H9 (cell line): ENCODE measurements at regions not wholly inside any gene's neighbourhood (a gene's known extent, or its start where the extent isn't known, plus 50 kb on each side); places are given as distances from the start of the nearest gene placed in this dataset.
"Not testable (repeated sequence)": the region's sequence is repeated elsewhere in the genome, so short reads cannot be mapped to it uniquely, and the experiment has no call there.

Experiments
- DNase-seq: peaks from one replicate; pipeline ENCODE4 v3.0.0-alpha.2; 2017
- H2AFZ ChIP-seq: one replicate; pipeline ENCODE4 v1.6.1; 2013; ENCODE audit warnings: mild to moderate bottlenecking, low read length, control low read depth, moderate library complexity
- H2AK5ac ChIP-seq: 2 replicates; pipeline ENCODE4 v1.6.1; 2013; ENCODE audit warnings: low read length, control low read depth, mixed read lengths; ENCODE audit not compliant: insufficient read length
- H2BK120ac ChIP-seq: one replicate; pipeline ENCODE4 v1.6.1; 2013; ENCODE audit warnings: low read depth, mild to moderate bottlenecking, low read length, control low read depth, inconsistent platforms; ENCODE audit not compliant: poor library complexity, severe bottlenecking
- H2BK12ac ChIP-seq: 2 replicates; pipeline ENCODE4 v1.6.1; 2013; ENCODE audit warnings: low read length, control low read depth, mixed read lengths, low read depth; ENCODE audit not compliant: insufficient read length
- H2BK15ac ChIP-seq: 2 replicates; pipeline ENCODE4 v1.6.1; 2013; ENCODE audit warnings: low read depth, low read length, control low read depth
- H2BK20ac ChIP-seq: one replicate; pipeline ENCODE4 v1.6.1; 2013; ENCODE audit warnings: low read depth, mild to moderate bottlenecking, low read length, control low read depth, inconsistent platforms; ENCODE audit not compliant: poor library complexity, severe bottlenecking
- H2BK5ac ChIP-seq: 2 replicates; pipeline ENCODE4 v1.6.1; 2013; ENCODE audit warnings: low read length, control low read depth, mixed read lengths; ENCODE audit not compliant: insufficient read length
- H3K14ac ChIP-seq: 2 replicates; pipeline ENCODE4 v1.6.1; 2013; ENCODE audit warnings: low read length, control low read depth; ENCODE audit not compliant: insufficient read depth
- H3K18ac ChIP-seq: 2 replicates; pipeline ENCODE4 v1.6.1; 2013; ENCODE audit warnings: low read depth, mild to moderate bottlenecking, mixed read lengths, low read length, control low read depth; ENCODE audit not compliant: insufficient read length
- H3K23ac ChIP-seq: 2 replicates; pipeline ENCODE4 v1.6.1; 2013; ENCODE audit warnings: low read length, control low read depth, mixed read lengths, low read depth; ENCODE audit not compliant: insufficient read length
- H3K23me2 ChIP-seq: 2 replicates; pipeline ENCODE4 v1.6.1; 2013; ENCODE audit warnings: low read depth, mild to moderate bottlenecking, mixed read lengths, low read length, control low read depth; ENCODE audit not compliant: insufficient read length, poor library complexity, severe bottlenecking
- H3K27ac ChIP-seq: 2 replicates; pipeline ENCODE4 v1.5.1; 2013; ENCODE audit warnings: low read length, control low read depth, mixed read lengths, low read depth; ENCODE audit not compliant: insufficient read length
- H3K27me3 ChIP-seq: 2 replicates; pipeline ENCODE4 v1.6.1; 2013; ENCODE audit warnings: low read length, control low read depth, inconsistent platforms; ENCODE audit not compliant: insufficient read depth
- H3K4ac ChIP-seq: 2 replicates; pipeline ENCODE4 v1.6.1; 2013; ENCODE audit warnings: low read depth, mild to moderate bottlenecking, control low read depth, inconsistent platforms, low read length, moderate library complexity
- H3K4me1 ChIP-seq: 2 replicates; pipeline ENCODE4 v1.6.1; 2013; ENCODE audit warnings: low read length, control low read depth, inconsistent platforms; ENCODE audit not compliant: insufficient read depth
- H3K4me2 ChIP-seq: 2 replicates; pipeline ENCODE4 v1.6.1; 2013; ENCODE audit warnings: low read length, control low read depth, mixed read lengths; ENCODE audit not compliant: insufficient read length, insufficient read depth
- H3K56ac ChIP-seq: 2 replicates; pipeline ENCODE4 v1.6.1; 2013; ENCODE audit warnings: low read depth, mild to moderate bottlenecking, mixed read lengths, low read length, control low read depth; ENCODE audit not compliant: insufficient read length
- H3K79me1 ChIP-seq: 2 replicates; pipeline ENCODE4 v1.6.1; 2013; ENCODE audit warnings: low read depth, mild to moderate bottlenecking, moderate library complexity, low read length, control low read depth, inconsistent platforms; ENCODE audit not compliant: insufficient read depth, poor library complexity, severe bottlenecking
- H3K79me2 ChIP-seq: 2 replicates; pipeline ENCODE4 v1.6.1; 2013; ENCODE audit warnings: low read length, control low read depth, inconsistent platforms; ENCODE audit not compliant: insufficient read depth
- H3K9ac ChIP-seq: 2 replicates; pipeline ENCODE4 v1.6.1; 2013; ENCODE audit warnings: low read length, control low read depth, mixed read lengths; ENCODE audit not compliant: insufficient read length; ENCODE audit errors: extremely low read depth
- H3K9me3 ChIP-seq: one replicate; pipeline ENCODE4 v1.6.1; 2013; ENCODE audit warnings: low read depth, low read length, inconsistent platforms; ENCODE audit not compliant: control insufficient read depth
- H3T11ph ChIP-seq: one replicate; pipeline ENCODE4 v1.6.1; 2013; ENCODE audit warnings: mild to moderate bottlenecking, low read length, control low read depth, inconsistent platforms
- H4K20me1 ChIP-seq: one replicate; pipeline ENCODE4 v1.6.1; 2013; ENCODE audit not compliant: control insufficient read depth, insufficient read length, insufficient read depth
- H4K5ac ChIP-seq: 2 replicates; pipeline ENCODE4 v1.6.1; 2013; ENCODE audit warnings: low read depth, mild to moderate bottlenecking, mixed read lengths, low read length, control low read depth; ENCODE audit not compliant: insufficient read length
- H4K8ac ChIP-seq: replicated peaks from 2 replicates; pipeline ENCODE4 v1.6.1; 2013; ENCODE audit warnings: low read length, control low read depth, mixed read lengths, low read depth; ENCODE audit not compliant: insufficient read length
- H4K91ac ChIP-seq: 2 replicates; pipeline ENCODE4 v1.6.1; 2013; ENCODE audit warnings: low read depth, mild to moderate bottlenecking, moderate library complexity, mixed read lengths, low read length, control low read depth; ENCODE audit not compliant: insufficient read length
- H3K27ac Mint-ChIP-seq, 3 experiments: 2 replicates in 2 of 3; 3 replicates in 1 of 3; pipeline ENCODE4 v1.8.0; 2020 to 2021; ENCODE audit warnings: mixed read lengths in 3 of 3, mild to moderate bottlenecking in 1 of 3, moderate library complexity in 1 of 3
- H3K27me3 Mint-ChIP-seq: 2 replicates; pipeline ENCODE4 v1.8.0; 2021; ENCODE audit warnings: low read depth, mild to moderate bottlenecking, moderate library complexity, mixed read lengths
- H3K36me3 Mint-ChIP-seq, 3 experiments: 2 replicates in 2 of 3; 3 replicates in 1 of 3; pipeline ENCODE4 v1.8.0; 2020 to 2021; ENCODE audit warnings: low read depth in 3 of 3, mixed read lengths in 3 of 3; ENCODE audit not compliant: insufficient read depth in 1 of 3
- H3K4me1 Mint-ChIP-seq, 2 experiments: 2 replicates each; pipeline ENCODE4 v1.8.0; 2020; ENCODE audit warnings: mixed read lengths in 2 of 2
- H3K4me3 Mint-ChIP-seq, 2 experiments: 2 replicates in 1 of 2; 3 replicates in 1 of 2; pipeline ENCODE4 v1.8.0; 2020 to 2021; ENCODE audit warnings: mild to moderate bottlenecking in 2 of 2, mixed read lengths in 2 of 2, moderate library complexity in 1 of 2
- H3K9me3 Mint-ChIP-seq, 2 experiments: 2 replicates in 1 of 2; 3 replicates in 1 of 2; pipeline ENCODE4 v1.8.0; 2020; ENCODE audit warnings: mild to moderate bottlenecking in 2 of 2, mixed read lengths in 2 of 2, moderate library complexity in 1 of 2
- WGBS: extraction: QIAGEN DNeasy Blood & Tissue Kit; methylation state at CpG from one replicate; pipeline ENCODE4 v1.1.7; 2013; ENCODE audit warnings: missing lambda C conversion rate, low lambda C conversion rate, mixed read lengths; ENCODE audit not compliant: insufficient read length; ENCODE audit errors: extremely low coverage; 5-methylcytosine and 5-hydroxymethylcytosine counted together

- not testable (repeated sequence) for H4K20me1 ChIP-seq, H3K23ac ChIP-seq, H3K27me3 ChIP-seq, H2BK20ac ChIP-seq, H2AFZ ChIP-seq, H3K4ac ChIP-seq, H3K18ac ChIP-seq, H3K79me2 ChIP-seq, H2BK12ac ChIP-seq, H4K8ac ChIP-seq, H3K27me3 Mint-ChIP-seq, H2BK5ac ChIP-seq, H3T11ph ChIP-seq, H3K56ac ChIP-seq, H3K4me2 ChIP-seq, H3K14ac ChIP-seq, H2BK120ac ChIP-seq, H4K91ac ChIP-seq, DNase-seq, H4K5ac ChIP-seq, H3K9ac ChIP-seq, H3K27ac Mint-ChIP-seq, H3K79me1 ChIP-seq, H3K27ac ChIP-seq, H3K4me1 ChIP-seq, H2AK5ac ChIP-seq, H3K4me1 Mint-ChIP-seq, H3K23me2 ChIP-seq, H3K4me3 Mint-ChIP-seq, H2BK15ac ChIP-seq
- H3K9me3 ChIP-seq: peaks cover 57% of the 10 kb centered on the region
- no CpG with 5 or more reads among the region's 4 CpGs for WGBS
- H3K36me3 Mint-ChIP-seq: peaks cover 30 to 51% (median 32%) of the 10 kb centered on the region in 3 experiments
- peaks cover 61 to 63% of the 10 kb centered on the region in 2 experiments for H3K9me3 Mint-ChIP-seq
Observed at GRCh38 chr21:5217933-5218332, 5303.4 kb upstream of the TPTE start.

- H3K23ac ChIP-seq, H2BK120ac ChIP-seq, H2BK12ac ChIP-seq, H3K27ac Mint-ChIP-seq, H3K79me1 ChIP-seq, H3K56ac ChIP-seq, H2BK5ac ChIP-seq, H4K91ac ChIP-seq, H4K20me1 ChIP-seq, H2BK20ac ChIP-seq, H3K27me3 Mint-ChIP-seq, H3K4ac ChIP-seq, H3K14ac ChIP-seq, H2BK15ac ChIP-seq, H3K23me2 ChIP-seq, H3K4me2 ChIP-seq, H3K4me1 Mint-ChIP-seq, H4K8ac ChIP-seq, H3K9ac ChIP-seq, H2AK5ac ChIP-seq, DNase-seq, H3K4me3 Mint-ChIP-seq, H3K18ac ChIP-seq, H2AFZ ChIP-seq, H3K27ac ChIP-seq, H3K79me2 ChIP-seq, H4K5ac ChIP-seq, H3T11ph ChIP-seq, H3K4me1 ChIP-seq, H3K27me3 ChIP-seq: not testable (repeated sequence)
- no CpG with 5 or more reads among the region's 5 CpGs for WGBS
- peaks cover 78% of the 10 kb centered on the region for H3K9me3 ChIP-seq
- peaks cover 82 to 84% of the 10 kb centered on the region in 2 experiments for H3K9me3 Mint-ChIP-seq
- peaks cover 40 to 67% (median 45%) of the 10 kb centered on the region in 3 experiments for H3K36me3 Mint-ChIP-seq
Observed at GRCh38 chr21:5219988-5220387, 5301.4 kb upstream of the TPTE start.
